ENCODE measurements at regions not wholly inside any gene's neighbourhood (a gene's known extent, or its start where the extent isn't known, plus 50 kb on each side); places are given as distances from the start of the nearest gene placed in this dataset.

GRCh38 chr14:88129306-88130056 lies 124.5 kb downstream of the GPR65 start (continued):
- TF ChIP-seq ZNF532 (CRISPR knock-in tag; IDR thresholded peaks at IDR 0.05; ENCODE audit: borderline replicate concordance), result no peak
- TF ChIP-seq ATF3 (CRISPR knock-in tag; conservative IDR thresholded peaks at IDR 0.05), result no peak
- no peak for TF ChIP-seq FOXP1 (CRISPR knock-in tag; IDR thresholded peaks at IDR 0.05; ENCODE audit: borderline replicate concordance)
- no peak for TF ChIP-seq TP53 (CRISPR knock-in tag; IDR thresholded peaks at IDR 0.05)
- no peak for TF ChIP-seq ZNF219 (CRISPR knock-in tag; IDR thresholded peaks at IDR 0.05; ENCODE audit: borderline replicate concordance)

- ATAC-seq, result no peak
- CTCF ChIA-PET, result interaction anchor here (1.4 to 1.6 kb wide), 2 partner anchors 59 to 115 kb away, joined by 7 to 12 read pairs; no protein-coding TSS in a partner anchor
Measured at GRCh38 chr14:88130057-88130432, 125.1 kb downstream of the GPR65 start.

More at GRCh38 chr14:88130057-88130432, 125.1 kb downstream of the GPR65 start:
- POLR2A ChIA-PET, result interaction anchor here (0.7 kb wide), 1 partner anchor 379 kb away, joined by 3 read pairs; no protein-coding TSS in a partner anchor
- no peak for DNase-seq (ENCODE audit: low spot score)
- no peak overlapping the region for H3K27ac Mint-ChIP-seq
- no peaks in the 10 kb centered on the region for H3K36me3 Mint-ChIP-seq
- no peak for TF ChIP-seq ZNF232 (CRISPR knock-in tag; IDR thresholded peaks at IDR 0.05)
- no peak for TF ChIP-seq E2F4 (CRISPR knock-in tag; IDR thresholded peaks at IDR 0.05; ENCODE audit: borderline replicate concordance, low read depth)
- no peak for TF ChIP-seq GABPB1 (CRISPR knock-in tag; IDR thresholded peaks at IDR 0.05)
- no peak for TF ChIP-seq TEAD1 (CRISPR knock-in tag; IDR thresholded peaks at IDR 0.05)
- no peak for TF ChIP-seq NFATC4 (CRISPR knock-in tag; IDR thresholded peaks at IDR 0.05)
- TF ChIP-seq ZNF512 (CRISPR knock-in tag; IDR thresholded peaks at IDR 0.05; ENCODE audit: borderline replicate concordance), result no peak
- no peak for TF ChIP-seq NR1H2 (CRISPR knock-in tag; IDR thresholded peaks at IDR 0.05)
- no peak for TF ChIP-seq ZBTB43 (CRISPR knock-in tag; IDR thresholded peaks at IDR 0.05)
- no peak for TF ChIP-seq FOXJ3 (CRISPR knock-in tag; IDR thresholded peaks at IDR 0.05; ENCODE audit: borderline replicate concordance)
- TF ChIP-seq EMX1 (CRISPR knock-in tag; IDR thresholded peaks at IDR 0.05), result no peak
- TF ChIP-seq ARID4B (CRISPR knock-in tag; IDR thresholded peaks at IDR 0.05; ENCODE audit: borderline replicate concordance), result no peak
- no peak for TF ChIP-seq CREM (CRISPR knock-in tag; IDR thresholded peaks at IDR 0.05)
- H3K9me3 Mint-ChIP-seq, result peaks cover 15% of the 10 kb centered on the region
- H3K4me1 Mint-ChIP-seq, result peaks cover 11% of the 10 kb centered on the region
- H3K4me3 Mint-ChIP-seq, result no peak overlapping the region
- H3K27me3 Mint-ChIP-seq (ENCODE audit: low read depth), result peaks cover 5% of the 10 kb centered on the region; the same call in 1 of the 2 replicates
